Cardiac fibroblast (primary cell): ENCODE measurements at regions not wholly inside any gene's neighbourhood (a gene's known extent, or its start where the extent isn't known, plus 50 kb on each side); places are given as distances from the start of the nearest gene placed in this dataset.

Experiments used
- DNase-seq, 2 donors: peaks; one replicate each; pipeline versions ENCODE4 v3.0.0 to v3.0.0-alpha.2; 2010; ENCODE audit warnings: low read depth in 2 of 2
- H3K4me3 ChIP-seq, 2 donors: replicated peaks in 1 of 2; 1 replicate in 1 of 2; 2 replicates in 1 of 2; pipeline ENCODE4 v1.5.1; 2011; ENCODE audit warnings: low read depth in 2 of 2, low read length in 2 of 2, mild to moderate bottlenecking in 2 of 2, moderate library complexity in 1 of 2
- TF ChIP-seq, protein P1 (sequence below): IDR thresholded peaks from one replicate; pipeline ENCODE4 v1.5.1; 2011; ENCODE audit warnings: low read depth, mild to moderate bottlenecking, low read length, inconsistent platforms

DNA sequence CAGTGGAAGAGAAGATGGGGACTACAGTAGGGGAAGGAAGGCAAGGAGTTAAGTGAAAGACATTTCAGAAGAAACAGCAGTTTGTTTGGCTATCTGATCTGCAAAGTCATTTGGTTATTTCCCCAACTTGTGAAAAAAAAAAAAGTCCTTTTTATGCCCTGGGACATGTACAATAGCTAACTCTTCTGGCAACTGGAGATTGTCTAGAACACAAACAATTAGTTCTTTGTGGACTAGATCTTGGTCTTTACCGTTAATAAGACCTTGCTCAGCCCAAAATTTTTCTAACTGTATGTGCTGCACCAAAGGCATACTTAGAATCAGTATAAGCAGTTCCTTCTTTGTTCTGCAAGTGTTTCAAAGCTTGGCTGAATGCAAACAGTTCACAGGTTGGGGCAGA, 103.5 kb upstream of the NECTIN3 start:
- TF ChIP-seq, protein P1, sequence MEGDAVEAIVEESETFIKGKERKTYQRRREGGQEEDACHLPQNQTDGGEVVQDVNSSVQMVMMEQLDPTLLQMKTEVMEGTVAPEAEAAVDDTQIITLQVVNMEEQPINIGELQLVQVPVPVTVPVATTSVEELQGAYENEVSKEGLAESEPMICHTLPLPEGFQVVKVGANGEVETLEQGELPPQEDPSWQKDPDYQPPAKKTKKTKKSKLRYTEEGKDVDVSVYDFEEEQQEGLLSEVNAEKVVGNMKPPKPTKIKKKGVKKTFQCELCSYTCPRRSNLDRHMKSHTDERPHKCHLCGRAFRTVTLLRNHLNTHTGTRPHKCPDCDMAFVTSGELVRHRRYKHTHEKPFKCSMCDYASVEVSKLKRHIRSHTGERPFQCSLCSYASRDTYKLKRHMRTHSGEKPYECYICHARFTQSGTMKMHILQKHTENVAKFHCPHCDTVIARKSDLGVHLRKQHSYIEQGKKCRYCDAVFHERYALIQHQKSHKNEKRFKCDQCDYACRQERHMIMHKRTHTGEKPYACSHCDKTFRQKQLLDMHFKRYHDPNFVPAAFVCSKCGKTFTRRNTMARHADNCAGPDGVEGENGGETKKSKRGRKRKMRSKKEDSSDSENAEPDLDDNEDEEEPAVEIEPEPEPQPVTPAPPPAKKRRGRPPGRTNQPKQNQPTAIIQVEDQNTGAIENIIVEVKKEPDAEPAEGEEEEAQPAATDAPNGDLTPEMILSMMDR, result no peak
- no peak overlapping the region for H3K4me3 ChIP-seq
- DNase-seq, result no peak

DNA sequence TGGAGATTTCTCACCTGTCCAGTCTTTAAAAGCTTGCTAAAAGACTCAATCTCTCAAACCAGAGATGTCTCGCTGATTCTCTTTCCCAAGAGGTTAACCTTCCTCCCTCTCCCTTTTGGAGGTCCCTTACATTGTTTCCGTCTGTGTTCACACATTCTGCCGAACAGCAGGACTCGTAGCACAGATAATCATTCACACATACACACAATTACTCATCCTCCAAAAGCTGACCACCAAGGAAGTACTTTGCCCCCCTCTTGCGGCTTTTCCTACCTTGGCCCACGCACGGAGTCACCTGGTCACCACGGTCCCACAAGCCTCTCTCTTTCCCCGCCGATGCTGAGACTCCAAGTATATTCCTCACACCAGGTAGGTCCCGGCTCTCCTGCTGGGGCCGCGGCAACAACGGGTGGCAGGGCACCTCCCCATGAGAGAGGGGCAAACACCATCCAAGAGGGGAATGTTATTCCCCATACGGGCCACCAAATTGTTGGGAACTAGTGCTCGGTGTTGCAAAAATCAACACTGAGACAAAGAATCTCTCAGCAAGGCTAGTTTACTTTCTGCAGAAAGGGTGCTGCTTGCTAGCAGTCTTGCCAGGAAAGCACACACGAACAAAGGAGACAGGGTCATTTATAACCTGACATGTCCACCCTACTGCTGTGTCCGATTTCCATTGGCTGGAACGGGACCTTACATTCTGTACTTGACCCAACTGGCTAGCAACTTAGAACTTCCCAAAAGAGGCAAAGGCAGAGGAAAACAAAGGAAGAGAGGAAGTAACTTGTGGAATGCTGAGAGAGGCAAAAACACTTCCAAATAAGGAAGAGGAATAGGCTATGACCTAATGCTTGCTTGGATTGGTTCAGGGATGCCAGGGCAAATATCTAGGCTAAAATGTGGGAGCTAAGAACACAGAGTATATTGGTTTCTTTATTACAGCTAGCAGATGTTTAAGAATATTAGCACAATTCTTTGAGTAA, 102.1 kb upstream of the NECTIN3 start:
- no peak overlapping the region for H3K4me3 ChIP-seq
- TF ChIP-seq, protein P1, result no peak

DNA sequence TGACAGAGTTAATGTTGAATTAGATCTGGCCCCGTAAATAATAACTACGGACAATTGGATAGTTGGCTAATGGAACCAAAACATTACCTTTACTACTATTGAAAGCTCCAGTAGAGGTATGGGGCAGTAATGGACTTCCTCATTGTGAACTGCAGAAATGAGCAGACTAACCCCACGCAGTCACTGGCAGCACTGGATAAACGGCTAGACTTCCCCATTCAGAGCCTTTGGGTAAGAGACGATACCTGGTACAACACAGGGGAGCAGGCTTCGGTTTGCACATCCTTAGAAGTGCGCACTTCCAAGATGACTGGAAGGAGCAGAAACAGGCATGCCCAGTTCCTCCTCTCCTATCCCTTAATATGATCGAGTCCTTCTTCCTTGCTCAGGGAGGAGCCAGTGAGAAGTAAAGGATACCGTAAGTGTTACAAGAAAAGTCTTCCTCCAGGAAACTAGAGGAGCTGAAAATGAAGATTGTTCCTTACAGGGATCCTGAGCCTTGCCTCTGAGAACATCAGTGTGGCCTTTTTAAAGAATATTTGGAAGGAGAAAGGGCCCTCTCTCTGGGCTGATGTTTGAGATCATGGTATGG, 100.5 kb upstream of the NECTIN3 start:
- H3K4me3 ChIP-seq, result no peak overlapping the region
- DNase-seq, result no peak
- TF ChIP-seq, protein P1, result no peak

More for the DNA sequence above, 102.1 kb upstream of the NECTIN3 start:
- no peak for DNase-seq

DNA sequence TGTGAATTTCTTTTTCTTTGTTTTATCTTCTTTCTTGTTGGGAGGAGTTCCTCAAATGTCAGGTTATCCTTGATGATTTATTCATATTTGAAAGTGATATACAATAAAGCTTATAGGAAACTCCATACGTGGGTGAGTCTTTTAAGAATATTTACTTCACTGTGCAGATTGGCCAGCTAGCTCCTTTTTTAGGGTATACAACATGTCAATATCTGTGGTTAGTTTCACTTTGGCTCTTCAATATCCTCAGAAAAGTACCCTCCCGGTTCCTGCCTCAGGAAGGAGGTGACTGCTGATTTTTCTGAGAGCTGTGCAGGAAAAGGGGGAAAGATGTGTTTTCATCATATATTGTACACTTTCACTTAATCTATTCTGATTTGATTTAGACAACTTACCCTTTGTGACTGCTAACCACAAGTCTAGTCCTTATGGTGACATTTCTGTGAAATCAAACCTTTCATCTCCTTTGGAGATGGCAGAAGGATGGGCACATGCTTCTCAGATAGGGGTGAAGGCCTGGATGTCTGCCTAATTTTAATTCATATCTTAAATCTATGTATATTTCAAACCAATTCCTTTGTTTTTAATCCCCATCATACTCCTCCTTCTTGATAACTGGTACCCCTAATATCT, 98.2 kb upstream of the NECTIN3 start:
- no peak for DNase-seq
- H3K4me3 ChIP-seq, result no peak overlapping the region
- TF ChIP-seq, protein P1, result no peak

DNA sequence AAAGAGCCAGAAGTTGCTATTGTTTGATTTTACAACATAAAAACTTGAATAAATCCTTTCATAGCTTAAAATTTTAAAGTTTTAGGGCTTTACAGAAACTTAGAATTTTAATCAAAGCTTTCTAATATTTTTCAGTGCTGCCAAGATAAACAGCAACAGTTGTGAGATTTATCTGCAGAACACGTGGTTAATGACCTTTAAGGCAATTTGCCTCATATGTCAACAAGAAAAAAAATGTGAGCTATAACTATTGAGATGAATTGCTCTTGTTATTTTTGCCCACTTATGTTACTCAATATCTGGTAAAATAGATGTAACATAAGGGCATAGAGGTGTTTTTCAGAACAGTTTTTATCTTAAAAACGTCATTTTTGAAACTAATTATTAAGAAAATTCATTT, 96.7 kb upstream of the NECTIN3 start:
- TF ChIP-seq, protein P1, result no peak
- DNase-seq, result peak in 1 of 2 donors; percentile 26

DNA sequence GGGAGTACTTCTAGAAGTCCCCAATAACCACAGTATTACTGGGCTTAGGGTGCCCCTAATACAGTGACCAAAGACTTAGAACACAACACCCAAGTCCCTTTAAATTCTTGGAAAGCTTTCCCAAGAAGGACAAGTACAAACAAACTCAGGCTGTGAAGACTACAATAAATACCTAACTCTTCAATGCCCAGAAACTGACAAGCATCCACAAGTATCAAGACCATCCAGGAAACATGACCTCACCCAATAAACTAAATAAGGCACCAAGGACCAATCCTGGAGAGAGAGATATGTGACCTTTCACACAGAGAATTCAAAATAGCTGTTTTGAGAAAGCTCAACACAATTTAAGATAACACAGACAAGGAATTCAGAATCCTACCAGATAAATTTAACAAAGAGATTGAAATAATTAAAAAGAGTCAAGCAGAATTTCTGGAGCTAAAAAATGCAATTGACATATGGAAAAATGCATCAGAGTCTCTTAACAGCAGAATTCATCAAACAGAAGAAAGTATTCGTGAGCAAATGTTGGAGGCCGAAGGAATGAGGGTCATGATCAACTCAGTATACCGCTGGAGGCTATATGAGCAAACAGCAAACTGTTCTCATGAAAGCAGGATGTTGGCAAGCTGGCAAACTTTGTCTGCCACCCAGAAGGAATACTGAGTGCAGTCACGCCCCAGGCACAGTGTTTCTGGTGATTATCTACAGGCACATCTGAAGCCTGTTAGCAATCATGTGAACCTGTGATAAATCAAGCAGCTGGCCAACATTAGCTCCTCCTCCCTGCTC, 87.0 kb upstream of the NECTIN3 start:
- TF ChIP-seq, protein P1, result no peak
- H3K4me3 ChIP-seq, result no peak overlapping the region
- DNase-seq, result no peak

More for the DNA sequence above, 96.7 kb upstream of the NECTIN3 start:
- H3K4me3 ChIP-seq, result no peak overlapping the region
